ENCODE measurements at regions not wholly inside any gene's neighbourhood (a gene's known extent, or its start where the extent isn't known, plus 50 kb on each side); places are given as distances from the start of the nearest gene placed in this dataset.

DNA sequence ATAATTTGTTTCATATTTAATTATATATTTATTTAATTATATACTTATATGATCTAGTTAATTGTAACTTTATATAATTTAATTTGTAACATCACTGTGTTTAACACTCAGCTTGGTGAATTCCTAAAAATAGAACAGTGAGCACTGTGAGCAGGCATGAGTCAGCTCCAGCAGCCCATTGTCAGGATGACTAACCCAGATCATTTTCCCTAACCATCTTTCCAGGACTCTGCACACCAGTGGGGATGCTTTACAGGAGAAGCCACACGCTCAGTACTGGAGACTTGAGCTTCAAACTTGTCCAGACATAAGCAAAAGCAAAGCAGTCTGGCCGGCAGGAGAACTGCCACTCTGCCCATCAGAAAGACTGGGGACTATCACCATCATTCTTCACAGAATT lies 446.2 kb upstream of the TRPC7 start:
- intact Hi-C loops (cut with micrococcal nuclease): no loop called here
- H3K36me3 Mint-ChIP-seq (ENCODE audit: low read depth): no peaks in the 10 kb centered on the region
- ATAC-seq: no peak
- H3K9me3 Mint-ChIP-seq: no peaks in the 10 kb centered on the region
- no peak for DNase-seq
- TF ChIP-seq, protein P1, sequence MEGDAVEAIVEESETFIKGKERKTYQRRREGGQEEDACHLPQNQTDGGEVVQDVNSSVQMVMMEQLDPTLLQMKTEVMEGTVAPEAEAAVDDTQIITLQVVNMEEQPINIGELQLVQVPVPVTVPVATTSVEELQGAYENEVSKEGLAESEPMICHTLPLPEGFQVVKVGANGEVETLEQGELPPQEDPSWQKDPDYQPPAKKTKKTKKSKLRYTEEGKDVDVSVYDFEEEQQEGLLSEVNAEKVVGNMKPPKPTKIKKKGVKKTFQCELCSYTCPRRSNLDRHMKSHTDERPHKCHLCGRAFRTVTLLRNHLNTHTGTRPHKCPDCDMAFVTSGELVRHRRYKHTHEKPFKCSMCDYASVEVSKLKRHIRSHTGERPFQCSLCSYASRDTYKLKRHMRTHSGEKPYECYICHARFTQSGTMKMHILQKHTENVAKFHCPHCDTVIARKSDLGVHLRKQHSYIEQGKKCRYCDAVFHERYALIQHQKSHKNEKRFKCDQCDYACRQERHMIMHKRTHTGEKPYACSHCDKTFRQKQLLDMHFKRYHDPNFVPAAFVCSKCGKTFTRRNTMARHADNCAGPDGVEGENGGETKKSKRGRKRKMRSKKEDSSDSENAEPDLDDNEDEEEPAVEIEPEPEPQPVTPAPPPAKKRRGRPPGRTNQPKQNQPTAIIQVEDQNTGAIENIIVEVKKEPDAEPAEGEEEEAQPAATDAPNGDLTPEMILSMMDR (IDR thresholded peaks at IDR 0.05): no peak
- H3K27ac Mint-ChIP-seq: no peak overlapping the region
- no peak overlapping the region for H3K4me3 Mint-ChIP-seq
- H3K27me3 Mint-ChIP-seq: no peaks in the 10 kb centered on the region
- H3K4me1 Mint-ChIP-seq (ENCODE audit: low read depth): no peaks in the 10 kb centered on the region
- ChIA-PET POLR2A (no interaction called here), CTCF (no interaction called here)

DNA sequence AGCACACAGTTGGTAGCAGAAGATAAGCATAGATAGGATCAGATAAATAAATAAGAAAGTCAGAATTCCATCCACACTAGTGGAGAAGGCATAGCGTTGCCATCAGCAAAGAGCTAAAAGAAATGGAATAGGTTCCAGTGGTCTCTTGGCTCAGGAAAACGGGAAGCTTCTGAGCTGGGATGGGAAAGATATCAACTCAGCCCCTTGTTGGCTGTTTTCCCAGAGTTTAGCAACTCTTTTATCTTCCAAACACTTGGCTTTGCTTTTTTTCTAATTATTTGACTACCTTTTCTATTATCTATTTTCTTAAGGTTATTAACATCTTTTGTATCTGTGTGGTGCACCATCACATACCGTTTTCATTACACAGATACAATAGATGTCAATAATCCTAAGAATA lies 445.7 kb upstream of the TRPC7 start:
- H3K4me1 Mint-ChIP-seq (ENCODE audit: low read depth): no peaks in the 10 kb centered on the region
- no peaks in the 10 kb centered on the region for H3K36me3 Mint-ChIP-seq (ENCODE audit: low read depth)
- H3K4me3 Mint-ChIP-seq: no peak overlapping the region
- no peaks in the 10 kb centered on the region for H3K9me3 Mint-ChIP-seq
- no peaks in the 10 kb centered on the region for H3K27me3 Mint-ChIP-seq
- TF ChIP-seq, protein P1 (IDR thresholded peaks at IDR 0.05): no peak
- CTCF ChIA-PET: no interaction called here
- H3K27ac Mint-ChIP-seq: no peak overlapping the region
- ATAC-seq: no peak
- intact Hi-C loops (cut with micrococcal nuclease): no loop called here
- POLR2A ChIA-PET: no interaction called here
- DNase-seq: no peak

DNA sequence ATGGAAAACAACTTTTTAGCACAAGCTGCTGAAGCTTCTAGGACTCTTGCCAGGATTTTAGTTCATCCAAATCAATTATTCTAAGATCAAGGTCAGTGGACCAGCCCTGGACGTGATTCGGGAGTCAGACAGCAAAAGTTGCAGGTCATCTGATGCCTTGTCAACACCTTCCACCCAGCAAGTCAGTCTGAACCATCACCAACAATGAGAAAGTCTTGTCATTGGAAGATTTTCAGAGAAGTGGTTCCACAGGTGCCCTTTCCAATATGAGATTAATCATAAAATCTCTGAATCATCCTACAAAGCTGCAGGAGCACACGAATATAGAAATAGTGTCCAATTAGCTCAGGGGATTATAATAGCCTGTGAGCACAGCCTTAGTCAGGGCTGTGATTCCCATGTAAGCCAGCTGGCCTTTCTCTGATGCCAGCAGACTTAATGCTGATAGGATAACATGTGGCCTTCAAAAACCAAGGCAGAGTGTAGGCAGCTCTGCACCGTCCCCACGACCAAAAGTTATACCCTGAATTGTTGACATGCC lies 445.0 kb upstream of the TRPC7 start:
- ATAC-seq: no peak
- intact Hi-C loops (cut with micrococcal nuclease): no loop called here
- no peaks in the 10 kb centered on the region for H3K27me3 Mint-ChIP-seq
- H3K9me3 Mint-ChIP-seq: no peaks in the 10 kb centered on the region
- no peaks in the 10 kb centered on the region for H3K4me1 Mint-ChIP-seq (ENCODE audit: low read depth)
- TF ChIP-seq, protein P1 (IDR thresholded peaks at IDR 0.05): no peak
- DNase-seq: no peak
- ChIA-PET CTCF (no interaction called here), POLR2A (no interaction called here)
- no peak overlapping the region for H3K27ac Mint-ChIP-seq
- no peaks in the 10 kb centered on the region for H3K36me3 Mint-ChIP-seq (ENCODE audit: low read depth)
- no peak overlapping the region for H3K4me3 Mint-ChIP-seq

DNA sequence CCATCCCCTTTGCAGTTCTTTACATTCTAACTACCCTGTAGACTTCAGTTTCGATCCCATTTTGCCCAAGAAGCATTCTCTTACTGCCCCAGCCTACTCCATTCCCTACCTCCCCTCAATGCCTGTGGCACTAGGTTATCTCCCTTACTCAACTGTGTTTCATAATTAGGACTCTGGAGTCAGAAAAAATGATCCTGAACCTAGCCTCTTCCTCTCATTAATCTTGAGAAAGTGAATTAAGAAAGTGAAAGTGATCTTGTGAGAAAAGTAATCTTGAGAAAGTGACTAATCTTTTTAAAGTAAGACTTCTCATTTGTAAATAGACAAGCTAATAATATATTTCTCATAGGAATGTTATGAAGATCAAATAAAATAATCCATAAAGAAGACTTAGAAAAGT lies 444.0 kb upstream of the TRPC7 start:
- H3K36me3 Mint-ChIP-seq (ENCODE audit: low read depth): no peaks in the 10 kb centered on the region
- DNase-seq (no peak), ATAC-seq (no peak)
- H3K4me3 Mint-ChIP-seq: no peak overlapping the region
- no peaks in the 10 kb centered on the region for H3K4me1 Mint-ChIP-seq (ENCODE audit: low read depth)
- H3K27me3 Mint-ChIP-seq: no peaks in the 10 kb centered on the region
- CTCF ChIA-PET: no interaction called here
- H3K27ac Mint-ChIP-seq: no peak overlapping the region
- intact Hi-C loops (cut with micrococcal nuclease): no loop called here
- no peaks in the 10 kb centered on the region for H3K9me3 Mint-ChIP-seq
- TF ChIP-seq, protein P1 (IDR thresholded peaks at IDR 0.05): no peak
- POLR2A ChIA-PET: no interaction called here

DNA sequence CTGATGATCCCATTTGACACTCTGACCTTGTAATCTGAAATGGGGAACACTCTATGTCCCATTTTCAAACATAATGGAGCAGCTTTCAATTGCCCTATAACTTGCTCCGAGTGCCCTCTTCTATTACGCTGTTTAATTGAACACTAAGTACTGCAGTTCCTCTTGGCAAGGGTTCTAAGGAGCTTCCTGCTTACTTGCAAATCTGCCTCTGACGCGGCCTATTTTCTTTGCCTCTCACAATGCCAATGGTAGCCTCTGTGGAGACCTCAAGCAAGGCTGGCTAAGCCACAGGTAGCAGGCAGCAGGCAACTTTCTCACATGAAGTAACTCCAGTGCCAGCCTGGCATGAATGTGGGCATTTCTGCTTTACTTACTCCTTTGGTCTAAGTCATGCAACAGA lies 443.4 kb upstream of the TRPC7 start:
- POLR2A ChIA-PET: no interaction called here
- H3K36me3 Mint-ChIP-seq (ENCODE audit: low read depth): no peaks in the 10 kb centered on the region
- DNase-seq: no peak

More for the DNA sequence above, 443.4 kb upstream of the TRPC7 start:
- intact Hi-C loops (cut with micrococcal nuclease): no loop called here
- Mint-ChIP-seq H3K27ac (no peak overlapping the region), H3K4me3 (no peak overlapping the region), H3K27me3 (no peaks in the 10 kb centered on the region), H3K9me3 (no peaks in the 10 kb centered on the region), H3K4me1 (ENCODE audit: low read depth) (no peaks in the 10 kb centered on the region)
- ATAC-seq: no peak
- CTCF ChIA-PET: no interaction called here
- TF ChIP-seq, protein P1 (IDR thresholded peaks at IDR 0.05): no peak
